ENCODE measurements at regions not wholly inside any gene's neighbourhood (a gene's known extent, or its start where the extent isn't known, plus 50 kb on each side); places are given as distances from the start of the nearest gene placed in this dataset.

GRCh38 chr22:49418341-49418894, 409.3 kb downstream of the BRD1 start:
- Histone ChIP-seq H4K91ac (ENCODE audit: insufficient read depth, low read depth, low read length) (no peak overlapping the region), H3K27ac (ENCODE audit: insufficient read depth, low read length) (no peak overlapping the region), H3K4me1 (ENCODE audit: control insufficient read depth, insufficient read depth, low read length) (no peaks in the 10 kb centered on the region), H2BK20ac (ENCODE audit: low read depth, low read length) (no peak overlapping the region), H2AFZ (replicated peaks; ENCODE audit: low read length, poor library complexity) (no peak overlapping the region), H3K79me1 (ENCODE audit: low read depth in 1 of 2, low read length in 2 of 2) (no peaks in the 10 kb centered on the region), H3K36me3 (ENCODE audit: control insufficient read depth, insufficient read depth, low read length) (no peaks in the 10 kb centered on the region), H3K9ac (ENCODE audit: low read depth, low read length) (no peak overlapping the region), H3K27me3 (ENCODE audit: control insufficient read depth, insufficient read depth, low read length) (no peaks in the 10 kb centered on the region), H2BK5ac (ENCODE audit: low read depth, low read length, poor library complexity, severe bottlenecking) (no peak overlapping the region), H3K4me2 (ENCODE audit: low read depth, low read length) (no peak overlapping the region), H4K8ac (ENCODE audit: low read depth in 2 of 2, low read length in 2 of 2) (no peak overlapping the region), H3K23ac (ENCODE audit: low read depth, low read length) (no peak overlapping the region), H4K5ac (ENCODE audit: low read depth, low read length) (no peak overlapping the region), H3K9me1 (ENCODE audit: insufficient read depth, low read length) (no peaks in the 10 kb centered on the region), H3K4ac (ENCODE audit: low read depth, low read length) (no peak overlapping the region), H3K18ac (ENCODE audit: low read depth, low read length) (no peak overlapping the region), H2BK120ac (ENCODE audit: low read depth, low read length) (no peak overlapping the region), H4K20me1 (ENCODE audit: insufficient read depth, low read length) (no peaks in the 10 kb centered on the region), H3K9me3 (ENCODE audit: control insufficient read depth, insufficient read depth, low read length) (peaks cover 56% of the 10 kb centered on the region), H2AK9ac (replicated peaks; ENCODE audit: low read depth, low read length, poor library complexity) (no peak overlapping the region), H2AK5ac (ENCODE audit: low read depth, low read length) (no peak overlapping the region), H2BK15ac (ENCODE audit: low read depth, low read length) (no peak overlapping the region), H3K4me3 (ENCODE audit: insufficient read depth, low read depth, low read length) (no peak overlapping the region), H3K56ac (ENCODE audit: extremely low read depth, insufficient read depth, low read length) (no peak overlapping the region), H3K14ac (replicated peaks; ENCODE audit: low read depth, low read length) (no peak overlapping the region)
- WGBS, 2 experiments (ENCODE audit: extremely low coverage in 2 of 2, insufficient read length in 1 of 2): 77% methylated on average over 32 of the region's 39 CpGs; no CpG with 5 or more reads in 1 of the 2 experiments
- ATAC-seq (ENCODE audit: low read depth) (no peak), DNase-seq (no peak)
- BruUV-seq (replicated peaks): no TSS peak
- dilution Hi-C loops (cut with HindIII; ENCODE audit: low sequenced_read_pairs, unreplicated experiment) (no loop called here), intact Hi-C loops (cut with micrococcal nuclease) (no loop called here), in situ Hi-C loops (cut with MboI; ENCODE audit: low sequenced_read_pairs) (no loop called here)
- ChIA-PET POLR2A (ENCODE audit: unreplicated experiment) (no interaction called here), CTCF (no interaction called here)
- TF ChIP-seq RCOR1 (IDR thresholded peaks at IDR 0.05; ENCODE audit: insufficient replicate concordance, low read length) (no peak), MXI1 (IDR thresholded peaks at IDR 0.05; ENCODE audit: borderline replicate concordance, low read depth, low read length) (no peak), POLR2A (IDR thresholded peaks at IDR 0.05; ENCODE audit: low read depth, low read length) (no peak), NFE2L2 (IDR thresholded peaks at IDR 0.05; ENCODE audit: low read depth, low read length) (no peak), USF2 (IDR thresholded peaks at IDR 0.05; ENCODE audit: low read depth, low read length) (no peak), FOS (IDR thresholded peaks at IDR 0.05; ENCODE audit: low read depth, low read length) (no peak), SMC3 (IDR thresholded peaks at IDR 0.05; ENCODE audit: low read depth, low read length) (no peak), RAD21 (IDR thresholded peaks at IDR 0.05; ENCODE audit: low read length) (no peak), CHD1 (IDR thresholded peaks at IDR 0.05; ENCODE audit: low read depth, low read length) (no peak), MAZ (IDR thresholded peaks at IDR 0.05; ENCODE audit: borderline replicate concordance, low read depth, low read length) (no peak), MAFK (IDR thresholded peaks at IDR 0.05; ENCODE audit: low read depth, low read length) (no peak), BHLHE40 (IDR thresholded peaks at IDR 0.05; ENCODE audit: low read depth, low read length) (no peak), RFX5 (IDR thresholded peaks at IDR 0.05; ENCODE audit: low read depth, low read length) (no peak), CEBPB (IDR thresholded peaks at IDR 0.05; ENCODE audit: low read depth, low read length) (no peak)
- TF ChIP-seq, protein P1, sequence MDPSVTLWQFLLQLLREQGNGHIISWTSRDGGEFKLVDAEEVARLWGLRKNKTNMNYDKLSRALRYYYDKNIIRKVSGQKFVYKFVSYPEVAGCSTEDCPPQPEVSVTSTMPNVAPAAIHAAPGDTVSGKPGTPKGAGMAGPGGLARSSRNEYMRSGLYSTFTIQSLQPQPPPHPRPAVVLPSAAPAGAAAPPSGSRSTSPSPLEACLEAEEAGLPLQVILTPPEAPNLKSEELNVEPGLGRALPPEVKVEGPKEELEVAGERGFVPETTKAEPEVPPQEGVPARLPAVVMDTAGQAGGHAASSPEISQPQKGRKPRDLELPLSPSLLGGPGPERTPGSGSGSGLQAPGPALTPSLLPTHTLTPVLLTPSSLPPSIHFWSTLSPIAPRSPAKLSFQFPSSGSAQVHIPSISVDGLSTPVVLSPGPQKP (IDR thresholded peaks at IDR 0.05; ENCODE audit: borderline replicate concordance, low read depth, low read length): no peak
- TF ChIP-seq, protein P2, sequence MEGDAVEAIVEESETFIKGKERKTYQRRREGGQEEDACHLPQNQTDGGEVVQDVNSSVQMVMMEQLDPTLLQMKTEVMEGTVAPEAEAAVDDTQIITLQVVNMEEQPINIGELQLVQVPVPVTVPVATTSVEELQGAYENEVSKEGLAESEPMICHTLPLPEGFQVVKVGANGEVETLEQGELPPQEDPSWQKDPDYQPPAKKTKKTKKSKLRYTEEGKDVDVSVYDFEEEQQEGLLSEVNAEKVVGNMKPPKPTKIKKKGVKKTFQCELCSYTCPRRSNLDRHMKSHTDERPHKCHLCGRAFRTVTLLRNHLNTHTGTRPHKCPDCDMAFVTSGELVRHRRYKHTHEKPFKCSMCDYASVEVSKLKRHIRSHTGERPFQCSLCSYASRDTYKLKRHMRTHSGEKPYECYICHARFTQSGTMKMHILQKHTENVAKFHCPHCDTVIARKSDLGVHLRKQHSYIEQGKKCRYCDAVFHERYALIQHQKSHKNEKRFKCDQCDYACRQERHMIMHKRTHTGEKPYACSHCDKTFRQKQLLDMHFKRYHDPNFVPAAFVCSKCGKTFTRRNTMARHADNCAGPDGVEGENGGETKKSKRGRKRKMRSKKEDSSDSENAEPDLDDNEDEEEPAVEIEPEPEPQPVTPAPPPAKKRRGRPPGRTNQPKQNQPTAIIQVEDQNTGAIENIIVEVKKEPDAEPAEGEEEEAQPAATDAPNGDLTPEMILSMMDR (conservative IDR thresholded peaks at IDR 0.05; ENCODE audit: low read depth, low read length): no peak

Measured in IMR-90 (cell line).